K562 (cell line): ENCODE measurements at regions not wholly inside any gene's neighbourhood (a gene's known extent, or its start where the extent isn't known, plus 50 kb on each side); places are given as distances from the start of the nearest gene placed in this dataset.

Source experiments
- CHD1 ChIP-seq: fragments of 200-600 bp; sonication (generic); IDR thresholded peaks from one replicate; pipeline ENCODE4 v1.6.1; 2012; ENCODE audit warnings: mild to moderate bottlenecking, moderate library complexity, low read length, inconsistent platforms
- CSDE1 ChIP-seq, 2 experiments: fragments of 450-650 bp; IDR thresholded peaks; 2 replicates each; pipeline ENCODE4 v1.6.1; 2016; ENCODE audit warnings: mild to moderate bottlenecking in 1 of 2
- ELK1 ChIP-seq: sonication (generic); formaldehyde crosslinking; IDR thresholded peaks from 2 replicates; pipeline ENCODE4 v1.8.1; 2022; ENCODE audit warnings: missing genetic modification reagents
- GTF2B ChIP-seq: IDR thresholded peaks from 2 replicates; pipeline ENCODE4 v1.6.1; 2011; ENCODE audit not compliant: insufficient read length; ENCODE audit errors: extremely low read depth
- GTF2E2 ChIP-seq: fragments of 200-800 bp; sonication (Bioruptor generic); IDR thresholded peaks from 2 replicates; pipeline ENCODE4 v1.6.1; 2016; ENCODE audit warnings: missing genetic modification characterization, missing compliant biosample characterization
- HDGF ChIP-seq: fragments of 450-650 bp; IDR thresholded peaks from 2 replicates; pipeline ENCODE4 v1.6.1; 2016
- JUNB ChIP-seq: fragments of 450-650 bp; formaldehyde crosslinking; conservative IDR thresholded peaks from 2 replicates; pipeline ENCODE4 v1.4.0; 2020; ENCODE audit warnings: mild to moderate bottlenecking
- MYBL2 ChIP-seq, 2 experiments: fragments of 450-650 bp in 1 of 2; sonication (generic) in 1 of 2; formaldehyde crosslinking in 1 of 2; IDR thresholded peaks; 2 replicates each; pipeline versions ENCODE4 v1.6.1 to v1.8.1; 2017 to 2022; ENCODE audit warnings: borderline replicate concordance in 1 of 2, inconsistent platforms in 1 of 2, low read depth in 1 of 2, mild to moderate bottlenecking in 1 of 2, missing genetic modification reagents in 1 of 2, moderate library complexity in 1 of 2
- NFE2L1 ChIP-seq: fragments of 450-650 bp; IDR thresholded peaks from 2 replicates; pipeline ENCODE4 v1.6.1; 2016; ENCODE audit warnings: missing genetic modification characterization, low read depth, mild to moderate bottlenecking, missing compliant biosample characterization, moderate library complexity, borderline replicate concordance
- POU5F1 ChIP-seq: fragments of 150-350 bp; IDR thresholded peaks from 2 replicates; pipeline ENCODE4 v1.6.1; 2014; ENCODE audit warnings: borderline replicate concordance, low read length, low read depth, mild to moderate bottlenecking; ENCODE audit not compliant: partially characterized antibody
- SMAD3 ChIP-seq: fragments of 450-650 bp; formaldehyde crosslinking; conservative IDR thresholded peaks from 2 replicates; pipeline ENCODE4 v1.4.0; 2020; ENCODE audit warnings: mild to moderate bottlenecking
- TBP ChIP-seq: optimal IDR thresholded peaks from 2 replicates; pipeline ENCODE3; 2011; ENCODE audit warnings: low read depth, low read length, improper control_type of control experiment
- ZBTB17 ChIP-seq: fragments of 450-650 bp; formaldehyde crosslinking; IDR thresholded peaks from 2 replicates; pipeline ENCODE4 v1.4.0; 2020; ENCODE audit warnings: mild to moderate bottlenecking
- ZBTB26 ChIP-seq: fragments of 450-650 bp; formaldehyde crosslinking; IDR thresholded peaks from 2 replicates; pipeline ENCODE4 v1.4.0; 2022; ENCODE audit warnings: missing genetic modification characterization
- ZNF263 ChIP-seq: sonication (generic); formaldehyde crosslinking; IDR thresholded peaks from 2 replicates; pipeline ENCODE4 v1.8.0; 2022; ENCODE audit warnings: mild to moderate bottlenecking, missing genetic modification reagents, borderline replicate concordance
- ZNF507 ChIP-seq: conservative IDR thresholded peaks from 2 replicates; pipeline ENCODE4 v1.6.1; 2017; ENCODE audit warnings: missing genetic modification characterization, missing compliant biosample characterization
- TF ChIP-seq, protein P1 (sequence below): sonication (generic); formaldehyde crosslinking; IDR thresholded peaks from 2 replicates; pipeline ENCODE4 v1.8.0; 2022; ENCODE audit warnings: mild to moderate bottlenecking, missing genetic modification reagents

DNA sequence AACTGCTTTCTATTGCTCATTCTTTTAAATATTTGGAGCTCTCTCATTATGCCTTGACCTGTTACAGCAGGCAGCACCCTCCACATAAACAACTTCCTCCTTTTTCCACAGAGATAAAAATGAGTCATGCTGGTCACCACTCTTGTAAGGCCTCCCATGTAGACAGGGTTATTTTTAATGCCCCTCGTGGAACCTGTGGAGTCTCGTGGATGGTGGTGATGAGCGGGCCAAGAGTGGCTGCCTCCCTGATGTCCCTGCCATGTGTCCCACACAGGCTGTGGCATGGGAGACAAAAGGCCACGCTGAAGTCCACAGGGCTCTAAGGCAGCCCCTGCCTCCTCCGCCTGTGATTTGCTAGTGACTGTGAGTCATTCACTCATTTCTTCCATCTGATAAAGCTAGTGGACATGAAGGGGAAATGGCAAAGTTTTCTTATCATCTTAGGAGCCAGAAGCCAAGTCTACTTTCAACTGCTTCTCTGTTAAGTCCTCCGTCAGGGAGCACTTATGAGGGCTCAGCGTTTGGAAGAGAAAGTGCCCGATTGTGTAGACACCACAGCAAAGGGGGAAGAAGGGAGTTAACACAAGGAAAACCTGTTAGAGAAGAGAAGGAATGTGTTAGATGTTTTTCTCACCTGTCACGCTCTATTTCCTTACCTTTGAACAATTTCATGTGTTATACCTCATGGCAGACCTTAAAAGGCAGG, 121.6 kb upstream of the FAT1 start (continued):
- TF ChIP-seq JUNB (peak; percentile 73), ZBTB17 (peak; percentile 65; the same call in 1 of the 2 replicates), CHD1 (no peak), GTF2E2 (tag) (no peak; the same call in 1 of the 2 replicates), HDGF (no peak), GTF2B (no peak), SMAD3 (CRISPR knock-in tag) (no peak), TBP (peak; percentile 52), ZNF263 (CRISPR knock-in tag) (peak; percentile 99), POU5F1 (no peak), ZBTB26 (no peak), NFE2L1 (tag) (no peak), CSDE1 (IDR thresholded peaks at IDR 0.05) (no peak), ELK1 (CRISPR knock-in tag) (no peak), MYBL2 (IDR thresholded peaks at IDR 0.05; ENCODE audit: low read depth) (no peak; the same call in 1 of the 2 replicates), MYBL2 (CRISPR knock-in tag; IDR thresholded peaks at IDR 0.05; ENCODE audit: borderline replicate concordance) (no peak), ZNF507 (tag) (no peak)
- TF ChIP-seq, protein P1, sequence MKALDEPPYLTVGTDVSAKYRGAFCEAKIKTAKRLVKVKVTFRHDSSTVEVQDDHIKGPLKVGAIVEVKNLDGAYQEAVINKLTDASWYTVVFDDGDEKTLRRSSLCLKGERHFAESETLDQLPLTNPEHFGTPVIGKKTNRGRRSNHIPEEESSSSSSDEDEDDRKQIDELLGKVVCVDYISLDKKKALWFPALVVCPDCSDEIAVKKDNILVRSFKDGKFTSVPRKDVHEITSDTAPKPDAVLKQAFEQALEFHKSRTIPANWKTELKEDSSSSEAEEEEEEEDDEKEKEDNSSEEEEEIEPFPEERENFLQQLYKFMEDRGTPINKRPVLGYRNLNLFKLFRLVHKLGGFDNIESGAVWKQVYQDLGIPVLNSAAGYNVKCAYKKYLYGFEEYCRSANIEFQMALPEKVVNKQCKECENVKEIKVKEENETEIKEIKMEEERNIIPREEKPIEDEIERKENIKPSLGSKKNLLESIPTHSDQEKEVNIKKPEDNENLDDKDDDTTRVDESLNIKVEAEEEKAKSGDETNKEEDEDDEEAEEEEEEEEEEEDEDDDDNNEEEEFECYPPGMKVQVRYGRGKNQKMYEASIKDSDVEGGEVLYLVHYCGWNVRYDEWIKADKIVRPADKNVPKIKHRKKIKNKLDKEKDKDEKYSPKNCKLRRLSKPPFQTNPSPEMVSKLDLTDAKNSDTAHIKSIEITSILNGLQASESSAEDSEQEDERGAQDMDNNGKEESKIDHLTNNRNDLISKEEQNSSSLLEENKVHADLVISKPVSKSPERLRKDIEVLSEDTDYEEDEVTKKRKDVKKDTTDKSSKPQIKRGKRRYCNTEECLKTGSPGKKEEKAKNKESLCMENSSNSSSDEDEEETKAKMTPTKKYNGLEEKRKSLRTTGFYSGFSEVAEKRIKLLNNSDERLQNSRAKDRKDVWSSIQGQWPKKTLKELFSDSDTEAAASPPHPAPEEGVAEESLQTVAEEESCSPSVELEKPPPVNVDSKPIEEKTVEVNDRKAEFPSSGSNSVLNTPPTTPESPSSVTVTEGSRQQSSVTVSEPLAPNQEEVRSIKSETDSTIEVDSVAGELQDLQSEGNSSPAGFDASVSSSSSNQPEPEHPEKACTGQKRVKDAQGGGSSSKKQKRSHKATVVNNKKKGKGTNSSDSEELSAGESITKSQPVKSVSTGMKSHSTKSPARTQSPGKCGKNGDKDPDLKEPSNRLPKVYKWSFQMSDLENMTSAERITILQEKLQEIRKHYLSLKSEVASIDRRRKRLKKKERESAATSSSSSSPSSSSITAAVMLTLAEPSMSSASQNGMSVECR (CRISPR knock-in tag): no peak
